ENCODE measurements at regions not wholly inside any gene's neighbourhood (a gene's known extent, or its start where the extent isn't known, plus 50 kb on each side); places are given as distances from the start of the nearest gene placed in this dataset.

GRCh38 chr1:168387781-168388760 lies 107.4 kb downstream of the TBX19 start:
- H3K9me3 ChIP-seq (ENCODE audit: low read length), result no peaks in the 10 kb centered on the region
- H3K4me1 ChIP-seq (ENCODE audit: low read length), result 0 out of 2 replicates have a peak, but pooled peaks cover 5% of the 10 kb centered on the region
- no peaks in the 10 kb centered on the region for H3K79me2 ChIP-seq (ENCODE audit: low read length)
- no peak overlapping the region for H3K4me3 ChIP-seq (ENCODE audit: low read length)
- no peak overlapping the region for H3K27ac ChIP-seq (ENCODE audit: low read length)
- H3K36me3 ChIP-seq (ENCODE audit: insufficient read depth, low read length), result no peaks in the 10 kb centered on the region
- H3K27me3 ChIP-seq (ENCODE audit: low read length), result no peaks in the 10 kb centered on the region
- H3K9me2 ChIP-seq (replicated peaks; ENCODE audit: insufficient read depth, low read length), result no peaks in the 10 kb centered on the region
- H2AFZ ChIP-seq (ENCODE audit: low read length), result 0 out of 2 replicates have a peak overlapping the region, but pooled peaks have one; percentile 8
- no peak overlapping the region for H3K9ac ChIP-seq (ENCODE audit: low read length)
- no peaks in the 10 kb centered on the region for H4K20me1 ChIP-seq (ENCODE audit: insufficient read depth, low read depth, low read length)
- no peak for DNase-seq
- no peak overlapping the region for H3K4me2 ChIP-seq (ENCODE audit: low read depth, low read length, poor library complexity, severe bottlenecking)

- no peaks in the 10 kb centered on the region for H3K79me2 ChIP-seq (ENCODE audit: low read length)
- no peaks in the 10 kb centered on the region for H4K20me1 ChIP-seq (ENCODE audit: insufficient read depth, low read depth, low read length)
- 0 out of 2 replicates have a peak, but pooled peaks cover 5% of the 10 kb centered on the region for H3K4me1 ChIP-seq (ENCODE audit: low read length)
- H3K9ac ChIP-seq (ENCODE audit: low read length), result no peak overlapping the region
- no peak overlapping the region for H3K27ac ChIP-seq (ENCODE audit: low read length)
- no peaks in the 10 kb centered on the region for H3K9me2 ChIP-seq (replicated peaks; ENCODE audit: insufficient read depth, low read length)
- no peaks in the 10 kb centered on the region for H3K27me3 ChIP-seq (ENCODE audit: low read length)
- no peak for DNase-seq
- no peak overlapping the region for H3K4me3 ChIP-seq (ENCODE audit: low read length)
- no peak overlapping the region for H3K4me2 ChIP-seq (ENCODE audit: low read depth, low read length, poor library complexity, severe bottlenecking)
- no peaks in the 10 kb centered on the region for H3K36me3 ChIP-seq (ENCODE audit: insufficient read depth, low read length)
- no peaks in the 10 kb centered on the region for H3K9me3 ChIP-seq (ENCODE audit: low read length)
- H2AFZ ChIP-seq (ENCODE audit: low read length), result 0 out of 2 replicates have a peak overlapping the region, but pooled peaks have one; percentile 8
Measured at GRCh38 chr1:168386949-168387586, 106.4 kb downstream of the TBX19 start.

- no peak overlapping the region for H3K27ac ChIP-seq (ENCODE audit: low read length)
- 0 out of 2 replicates have a peak, but pooled peaks cover 5% of the 10 kb centered on the region for H3K4me1 ChIP-seq (ENCODE audit: low read length)
- H3K36me3 ChIP-seq (ENCODE audit: insufficient read depth, low read length), result no peaks in the 10 kb centered on the region
- H3K9me2 ChIP-seq (replicated peaks; ENCODE audit: insufficient read depth, low read length), result no peaks in the 10 kb centered on the region
- H3K4me3 ChIP-seq (ENCODE audit: low read length), result no peak overlapping the region
- no peaks in the 10 kb centered on the region for H3K79me2 ChIP-seq (ENCODE audit: low read length)
- no peak overlapping the region for H3K4me2 ChIP-seq (ENCODE audit: low read depth, low read length, poor library complexity, severe bottlenecking)
- H2AFZ ChIP-seq (ENCODE audit: low read length), result no peak overlapping the region
- no peak for DNase-seq
- H4K20me1 ChIP-seq (ENCODE audit: insufficient read depth, low read depth, low read length), result no peaks in the 10 kb centered on the region
- no peaks in the 10 kb centered on the region for H3K27me3 ChIP-seq (ENCODE audit: low read length)
- no peaks in the 10 kb centered on the region for H3K9me3 ChIP-seq (ENCODE audit: low read length)
- H3K9ac ChIP-seq (ENCODE audit: low read length), result no peak overlapping the region
Measured at GRCh38 chr1:168386492-168386891, 105.8 kb downstream of the TBX19 start.

GRCh38 chr1:168381850-168382249 lies 101.2 kb downstream of the TBX19 start:
- Histone ChIP-seq H3K36me3 (ENCODE audit: insufficient read depth, low read length) (no peaks in the 10 kb centered on the region), H3K4me3 (ENCODE audit: low read length) (no peak overlapping the region), H2AFZ (ENCODE audit: low read length) (no peak overlapping the region), H3K9me2 (replicated peaks; ENCODE audit: insufficient read depth, low read length) (no peaks in the 10 kb centered on the region), H3K9me3 (ENCODE audit: low read length) (no peaks in the 10 kb centered on the region), H3K79me2 (ENCODE audit: low read length) (no peaks in the 10 kb centered on the region), H3K27me3 (ENCODE audit: low read length) (no peaks in the 10 kb centered on the region), H4K20me1 (ENCODE audit: insufficient read depth, low read depth, low read length) (no peaks in the 10 kb centered on the region), H3K4me1 (ENCODE audit: low read length) (no peaks in the 10 kb centered on the region), H3K4me2 (ENCODE audit: low read depth, low read length, poor library complexity, severe bottlenecking) (no peak overlapping the region), H3K9ac (ENCODE audit: low read length) (no peak overlapping the region), H3K27ac (ENCODE audit: low read length) (no peak overlapping the region)
- DNase-seq, result no peak

GRCh38 chr1:168380945-168381344 lies 100.3 kb downstream of the TBX19 start:
- Histone ChIP-seq H3K36me3 (ENCODE audit: insufficient read depth, low read length) (no peaks in the 10 kb centered on the region), H3K79me2 (ENCODE audit: low read length) (no peaks in the 10 kb centered on the region), H4K20me1 (ENCODE audit: insufficient read depth, low read depth, low read length) (no peaks in the 10 kb centered on the region), H2AFZ (ENCODE audit: low read length) (no peak overlapping the region), H3K4me3 (ENCODE audit: low read length) (no peak overlapping the region), H3K9me3 (ENCODE audit: low read length) (no peaks in the 10 kb centered on the region), H3K9me2 (replicated peaks; ENCODE audit: insufficient read depth, low read length) (no peaks in the 10 kb centered on the region), H3K4me2 (ENCODE audit: low read depth, low read length, poor library complexity, severe bottlenecking) (no peak overlapping the region), H3K27me3 (ENCODE audit: low read length) (no peaks in the 10 kb centered on the region), H3K27ac (ENCODE audit: low read length) (no peak overlapping the region), H3K9ac (ENCODE audit: low read length) (no peak overlapping the region), H3K4me1 (ENCODE audit: low read length) (no peaks in the 10 kb centered on the region)
- DNase-seq, result no peak

- H3K4me1 ChIP-seq (ENCODE audit: low read length), result no peaks in the 10 kb centered on the region
- no peaks in the 10 kb centered on the region for H3K27me3 ChIP-seq (ENCODE audit: low read length)
- no peaks in the 10 kb centered on the region for H3K9me2 ChIP-seq (replicated peaks; ENCODE audit: insufficient read depth, low read length)
- no peaks in the 10 kb centered on the region for H3K9me3 ChIP-seq (ENCODE audit: low read length)
- DNase-seq, result no peak
- H3K36me3 ChIP-seq (ENCODE audit: insufficient read depth, low read length), result no peaks in the 10 kb centered on the region
- H3K4me3 ChIP-seq (ENCODE audit: low read length), result no peak overlapping the region
- no peak overlapping the region for H3K9ac ChIP-seq (ENCODE audit: low read length)
- no peaks in the 10 kb centered on the region for H4K20me1 ChIP-seq (ENCODE audit: insufficient read depth, low read depth, low read length)
- no peaks in the 10 kb centered on the region for H3K79me2 ChIP-seq (ENCODE audit: low read length)
- H3K27ac ChIP-seq (ENCODE audit: low read length), result no peak overlapping the region
- H2AFZ ChIP-seq (ENCODE audit: low read length), result no peak overlapping the region
- H3K4me2 ChIP-seq (ENCODE audit: low read depth, low read length, poor library complexity, severe bottlenecking), result no peak overlapping the region
Measured at GRCh38 chr1:168379104-168379860, 98.6 kb downstream of the TBX19 start.

GRCh38 chr1:168375566-168376300 lies 95.1 kb downstream of the TBX19 start:
- no peaks in the 10 kb centered on the region for H4K20me1 ChIP-seq (ENCODE audit: insufficient read depth, low read depth, low read length)
- no peak overlapping the region for H2AFZ ChIP-seq (ENCODE audit: low read length)
- H3K27ac ChIP-seq (ENCODE audit: low read length), result no peak overlapping the region
- no peaks in the 10 kb centered on the region for H3K36me3 ChIP-seq (ENCODE audit: insufficient read depth, low read length)
- H3K4me3 ChIP-seq (ENCODE audit: low read length), result no peak overlapping the region
- no peak overlapping the region for H3K4me2 ChIP-seq (ENCODE audit: low read depth, low read length, poor library complexity, severe bottlenecking)
- no peaks in the 10 kb centered on the region for H3K79me2 ChIP-seq (ENCODE audit: low read length)
- no peaks in the 10 kb centered on the region for H3K9me2 ChIP-seq (replicated peaks; ENCODE audit: insufficient read depth, low read length)
- no peak for DNase-seq
- no peaks in the 10 kb centered on the region for H3K27me3 ChIP-seq (ENCODE audit: low read length)
- no peak overlapping the region for H3K9ac ChIP-seq (ENCODE audit: low read length)
- no peaks in the 10 kb centered on the region for H3K9me3 ChIP-seq (ENCODE audit: low read length)
- no peaks in the 10 kb centered on the region for H3K4me1 ChIP-seq (ENCODE audit: low read length)
